SK-N-MC (cell line): ENCODE measurements at regions not wholly inside any gene's neighbourhood (a gene's known extent, or its start where the extent isn't known, plus 50 kb on each side); places are given as distances from the start of the nearest gene placed in this dataset.

Experiments
- EZH2 ChIP-seq: fragments of 200-600 bp; sonication (generic); IDR thresholded peaks from one replicate; pipeline ENCODE4 v1.6.1; 2017; ENCODE audit warnings: antibody characterized with exemption
- FOXP2 ChIP-seq: optimal IDR thresholded peaks from 2 replicates; pipeline ENCODE3; 2011; ENCODE audit warnings: mild to moderate bottlenecking, moderate library complexity; ENCODE audit not compliant: insufficient read depth; ENCODE audit errors: extremely low read length, control extremely low read depth
- POLR2AphosphoS5 ChIP-seq: IDR thresholded peaks from 2 replicates; pipeline ENCODE4 v1.6.1; 2012; ENCODE audit warnings: mild to moderate bottlenecking, low read depth, low read length, borderline replicate concordance

GRCh38 chr6:168250250-168250649 lies 69.3 kb downstream of the DACT2 start:
- TF ChIP-seq EZH2 = no peak
- TF ChIP-seq POLR2AphosphoS5 = no peak
- no peak for TF ChIP-seq FOXP2
